ENCODE measurements at regions not wholly inside any gene's neighbourhood (a gene's known extent, or its start where the extent isn't known, plus 50 kb on each side); places are given as distances from the start of the nearest gene placed in this dataset.

DNA sequence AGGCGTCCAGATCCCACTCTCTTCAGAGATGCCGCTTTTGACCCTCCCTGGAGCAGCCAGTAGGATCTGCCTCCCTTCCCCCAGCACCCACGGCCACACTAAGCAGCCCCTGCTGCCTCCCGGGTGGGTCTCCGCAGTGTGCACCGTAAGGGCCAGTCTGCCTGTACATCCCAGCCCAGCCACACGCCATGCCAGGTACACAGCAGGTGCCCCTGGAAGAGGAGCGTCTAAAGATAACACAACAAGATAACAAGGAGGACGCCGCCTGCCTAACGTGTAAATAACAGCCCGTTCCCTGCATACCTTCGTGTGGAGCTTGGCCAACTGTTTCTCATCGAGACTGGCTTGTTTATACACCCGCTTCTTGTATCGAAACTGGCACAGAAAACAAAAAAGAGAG, 139.4 kb downstream of the SHANK2 start:
- no peak for DNase-seq
- intact Hi-C loops (cut with micrococcal nuclease), result no loop called here
- ATAC-seq, result no peak

DNA sequence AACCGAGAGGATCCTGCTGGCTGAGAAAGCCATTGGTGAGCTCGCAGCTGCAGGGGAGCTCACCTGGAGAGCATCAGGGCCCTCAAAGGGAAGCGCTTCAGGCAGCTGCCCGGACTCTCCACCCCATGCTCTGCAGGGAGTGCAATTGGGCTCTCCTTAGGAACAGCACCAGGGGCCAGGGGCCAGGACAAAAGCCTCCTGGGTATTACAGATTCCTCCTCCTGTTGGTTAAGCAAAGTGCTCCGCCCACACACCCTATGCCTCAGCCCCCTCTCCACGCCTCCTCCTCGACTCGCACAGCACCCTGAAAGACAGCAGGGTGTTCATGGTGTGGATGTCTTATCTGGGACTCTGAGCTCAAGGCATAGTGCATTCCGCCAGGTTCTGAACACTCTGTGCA, 139.9 kb downstream of the SHANK2 start:
- DNase-seq (no peak), ATAC-seq (no peak)
- intact Hi-C loops (cut with micrococcal nuclease), result no loop called here

GRCh38 chr11:71109586-71109985, 142.8 kb downstream of the SHANK2 start:
- ATAC-seq (no peak), DNase-seq (no peak)
- intact Hi-C loops (cut with micrococcal nuclease), result no loop called here

DNA sequence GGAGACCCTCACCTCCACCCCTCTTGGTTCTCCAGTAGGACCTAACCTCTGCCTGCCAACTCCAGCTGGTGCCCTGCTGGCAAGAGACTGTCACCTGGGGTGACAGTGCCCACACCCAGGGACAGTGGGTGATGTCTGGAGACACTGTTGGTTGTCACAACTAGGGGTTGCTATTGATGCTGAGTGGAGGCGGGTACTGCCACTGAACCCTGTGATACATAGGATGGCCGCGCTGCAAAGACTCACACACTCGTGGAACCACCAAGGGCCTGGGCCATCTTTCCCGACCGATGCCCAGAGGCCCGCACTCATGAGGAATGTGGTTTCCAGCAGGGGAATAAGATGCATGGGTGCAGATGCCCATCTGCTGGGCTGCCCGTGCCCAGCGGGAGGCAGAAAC, 143.2 kb downstream of the SHANK2 start:
- ATAC-seq (no peak), DNase-seq (no peak)
- intact Hi-C loops (cut with micrococcal nuclease), result no loop called here

DNA sequence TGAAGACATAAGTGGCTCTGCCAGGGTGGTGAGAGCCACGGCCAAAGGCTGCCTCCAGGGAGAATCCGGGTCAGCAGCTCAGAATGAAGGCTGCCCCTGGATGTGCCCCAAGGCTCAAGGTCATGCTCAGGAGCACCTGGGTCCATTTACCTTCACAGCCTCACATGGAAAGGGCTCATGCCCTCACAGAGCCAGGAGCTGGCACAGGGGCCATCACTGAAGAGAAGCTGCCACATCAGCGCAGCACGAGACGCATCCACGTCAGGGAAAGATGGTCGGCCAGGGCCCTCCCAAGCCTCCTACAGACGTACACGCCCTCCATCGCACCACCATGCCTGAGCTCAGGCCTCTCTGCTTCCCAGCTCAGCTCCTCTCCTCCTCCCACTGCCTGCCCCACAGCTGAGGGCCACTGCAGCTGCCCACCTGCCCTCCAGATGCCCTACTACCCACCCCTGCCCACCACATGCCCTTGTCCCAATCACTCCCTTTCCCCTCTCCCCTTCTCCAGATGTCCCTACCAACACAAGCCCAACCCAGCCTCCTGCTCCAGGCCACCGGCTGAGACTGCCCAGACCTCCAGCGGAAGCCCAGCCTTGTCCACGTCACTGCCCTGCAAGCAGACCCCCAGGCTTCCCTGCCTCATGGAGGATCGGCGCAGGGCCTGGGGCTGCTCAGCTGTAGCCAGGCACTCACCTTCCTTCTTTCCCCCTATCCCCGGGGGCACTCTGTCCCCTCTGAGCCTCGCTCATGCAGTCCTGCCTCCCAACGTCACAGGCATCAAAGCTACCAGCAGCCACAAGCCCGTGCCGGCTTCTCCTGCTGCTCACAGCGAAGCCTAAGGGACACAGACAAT, 144.1 kb downstream of the SHANK2 start:
- intact Hi-C loops (cut with micrococcal nuclease), result no loop called here
- ATAC-seq (no peak), DNase-seq (no peak)

DNA sequence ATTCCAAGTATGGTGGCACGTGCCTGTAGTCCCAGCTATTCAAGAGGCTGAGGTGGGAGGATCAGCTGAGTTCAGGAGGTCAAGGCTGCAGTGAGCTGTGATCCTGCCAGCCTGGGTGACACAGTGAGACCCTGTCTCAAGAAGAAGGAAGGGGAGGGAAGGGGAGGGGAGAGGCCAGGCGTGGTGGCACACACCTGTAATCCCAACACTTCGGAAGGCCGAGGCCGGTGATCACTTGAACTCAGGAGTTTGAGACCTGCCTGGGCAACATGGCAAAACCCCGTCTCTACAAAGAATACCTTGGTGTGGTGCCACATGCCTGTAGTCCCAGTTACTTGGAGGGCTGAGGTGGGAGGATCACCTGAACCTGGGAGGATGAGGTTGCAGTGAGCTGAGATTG, 145.7 kb downstream of the SHANK2 start:
- intact Hi-C loops (cut with micrococcal nuclease), result no loop called here
- ATAC-seq (no peak), DNase-seq (no peak)

DNA sequence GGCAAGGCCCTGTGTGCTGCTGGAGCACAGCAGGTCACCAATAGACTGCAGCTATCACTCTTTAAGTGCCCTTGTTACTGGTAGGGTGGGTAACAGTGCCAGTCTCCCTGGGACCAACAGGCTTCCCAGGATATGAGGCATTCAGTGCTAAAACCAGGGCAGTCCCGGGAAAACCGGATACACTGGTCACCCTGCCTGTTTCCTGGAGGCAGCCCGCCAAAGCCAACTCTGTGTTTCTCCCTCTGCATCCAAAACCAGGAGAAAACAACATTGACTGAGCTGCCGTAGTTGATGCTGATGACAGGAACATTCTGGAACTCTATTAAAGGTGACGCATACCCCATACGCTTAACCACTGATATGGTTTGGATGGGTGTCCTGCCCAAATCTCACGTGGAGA, 149.1 kb downstream of the SHANK2 start:
- no peak for DNase-seq
- no peak for ATAC-seq
- intact Hi-C loops (cut with micrococcal nuclease), result no loop called here

DNA sequence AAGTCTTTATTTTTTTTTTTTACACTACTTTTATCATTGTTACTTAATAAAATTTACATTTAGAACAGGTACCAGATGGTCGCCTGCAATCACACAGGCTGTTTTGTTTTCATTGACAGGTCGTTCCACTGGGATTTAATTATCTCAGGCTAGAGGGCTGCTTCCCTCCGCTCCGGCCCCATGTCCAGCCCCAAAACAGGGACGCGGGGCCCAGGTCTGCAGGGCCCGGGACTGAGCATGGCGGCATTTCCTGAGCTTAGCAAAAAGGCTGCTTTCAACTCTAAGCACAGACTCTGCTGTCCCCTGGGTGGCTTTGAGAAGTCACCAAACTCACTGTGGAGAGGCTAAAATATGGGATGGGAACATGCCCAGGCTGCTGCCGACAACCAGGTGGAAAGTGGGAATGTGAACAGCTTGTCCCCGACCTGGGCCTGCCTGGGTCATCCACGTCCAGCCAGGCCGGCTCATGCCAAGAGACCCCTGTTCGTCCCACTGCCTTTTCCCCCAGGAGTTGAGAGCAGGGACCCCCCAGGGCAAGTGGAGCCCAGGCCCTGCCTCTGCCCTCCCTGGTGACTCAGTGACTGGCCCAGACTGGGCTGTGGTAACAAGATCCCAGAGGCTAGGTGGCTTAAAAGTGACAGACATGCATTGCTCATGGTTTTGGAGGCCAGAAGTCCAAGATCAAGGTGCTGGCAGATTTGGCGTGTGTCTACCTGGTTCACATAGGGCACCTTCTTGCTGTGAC, 150.0 kb downstream of the SHANK2 start:
- DNase-seq, result no peak
- intact Hi-C loops (cut with micrococcal nuclease), result no loop called here
- ATAC-seq, result no peak

DNA sequence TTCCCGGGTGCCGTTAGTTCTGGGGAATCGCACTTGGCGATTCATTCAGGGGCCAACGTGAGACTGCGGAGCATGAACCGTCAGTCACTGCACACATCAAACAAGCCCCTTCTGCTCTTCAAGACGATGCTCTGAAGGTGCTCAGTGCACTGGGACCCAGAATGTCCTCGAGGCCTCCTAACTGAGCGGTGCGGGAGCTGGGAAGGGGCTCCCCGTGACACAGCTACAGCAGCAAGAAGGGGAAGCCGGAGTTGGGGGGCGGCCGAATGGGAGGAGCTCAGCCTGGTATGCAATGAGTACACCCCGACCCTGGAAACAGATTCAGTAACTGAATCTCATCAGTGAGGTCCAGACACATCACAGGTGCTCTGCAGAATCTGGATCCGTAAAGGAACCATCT, 150.8 kb downstream of the SHANK2 start:
- intact Hi-C loops (cut with micrococcal nuclease), result no loop called here
- ATAC-seq (no peak), DNase-seq (no peak)

GRCh38 chr11:71101046-71101445, 151.3 kb downstream of the SHANK2 start:
- no peak for ATAC-seq
- no peak for DNase-seq

DNA sequence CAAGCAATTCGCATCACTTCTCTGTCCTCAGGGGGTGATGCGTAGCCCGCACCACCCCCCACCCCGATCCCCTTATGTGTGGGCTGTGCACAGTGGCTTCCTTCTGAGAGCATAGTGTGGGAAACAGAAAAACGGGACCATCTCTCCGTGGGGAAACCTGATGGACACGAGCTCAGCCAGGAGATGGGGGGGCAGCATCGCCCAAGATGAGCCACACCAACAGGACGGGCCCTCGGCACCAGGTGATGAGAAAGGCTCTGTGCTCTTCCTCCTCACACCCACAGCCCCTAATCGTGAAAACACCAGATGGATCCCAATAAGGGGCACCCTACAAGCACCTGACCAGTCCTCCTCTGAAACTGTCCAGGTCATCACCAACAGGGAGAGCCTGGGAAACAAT, 153.6 kb downstream of the SHANK2 start:
- DNase-seq, result no peak
- intact Hi-C loops (cut with micrococcal nuclease), result no loop called here
- ATAC-seq, result no peak

More at GRCh38 chr11:71101046-71101445, 151.3 kb downstream of the SHANK2 start:
- intact Hi-C loops (cut with micrococcal nuclease), result no loop called here

DNA sequence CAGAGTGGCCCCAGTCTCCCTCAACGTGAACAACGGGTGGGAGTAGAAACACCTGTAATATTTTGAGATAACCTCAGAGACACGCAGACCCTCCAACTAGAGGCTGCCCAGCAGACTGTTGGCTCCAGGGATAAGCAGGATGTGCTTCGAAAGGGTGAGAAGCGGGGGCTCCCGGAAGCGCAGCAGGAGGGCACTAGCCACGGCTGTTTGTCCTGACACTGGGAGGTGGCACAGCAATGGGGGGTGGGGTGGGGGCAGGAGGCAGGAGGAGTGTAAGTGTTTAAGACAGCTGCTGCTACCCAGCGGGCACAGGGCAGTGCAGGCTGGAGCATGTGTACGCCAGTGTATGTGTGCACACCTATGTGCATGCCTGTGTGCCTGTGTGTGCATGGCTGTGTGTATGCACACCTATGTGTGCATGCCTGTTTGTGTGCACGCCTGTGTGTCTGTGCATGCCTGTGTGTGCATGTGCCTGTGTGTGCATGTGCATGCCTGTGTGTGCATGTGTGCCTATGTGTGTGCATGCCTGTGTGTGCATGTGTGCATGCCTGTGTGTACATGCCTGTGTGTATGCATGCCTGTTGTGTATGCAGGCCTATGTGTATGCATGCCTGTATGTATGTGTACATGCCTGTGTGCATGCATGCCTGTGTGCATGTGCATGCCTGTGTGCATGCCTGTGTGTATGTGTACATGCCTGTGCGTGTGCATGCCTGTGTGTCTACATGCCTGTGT, 154.7 kb downstream of the SHANK2 start:
- intact Hi-C loops (cut with micrococcal nuclease), result no loop called here
- DNase-seq (no peak), ATAC-seq (no peak)

DNA sequence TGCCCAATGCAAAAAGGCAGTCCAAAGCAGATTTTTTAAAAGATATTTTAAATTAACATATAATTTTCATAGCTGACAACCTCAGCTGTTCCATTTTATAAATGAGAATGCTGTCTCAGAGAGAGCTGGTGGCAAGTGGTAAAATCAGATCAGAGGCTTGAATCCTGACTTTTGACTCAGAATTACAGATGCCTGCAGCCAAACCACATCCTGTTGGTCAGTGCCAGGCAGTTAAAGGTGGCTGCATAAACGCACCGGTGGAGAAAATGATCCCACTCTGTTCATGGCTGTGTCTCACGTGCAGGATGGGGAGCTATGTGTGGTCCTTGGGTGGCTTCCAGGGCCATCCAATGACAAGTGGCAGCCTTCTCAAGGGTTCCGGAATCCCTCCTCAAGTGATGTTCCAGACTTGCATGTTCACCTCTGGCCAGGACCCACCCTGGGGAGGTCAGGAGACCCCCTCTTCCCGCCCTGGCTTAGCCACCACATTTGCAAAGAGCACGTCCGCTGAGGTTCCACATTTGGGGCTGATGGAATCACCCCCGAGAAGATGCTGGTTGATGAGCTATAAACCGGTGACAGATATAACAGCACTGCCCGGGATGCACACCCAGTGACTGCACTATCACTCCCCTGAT, 155.5 kb downstream of the SHANK2 start:
- intact Hi-C loops (cut with micrococcal nuclease), result no loop called here
- no peak for DNase-seq
- no peak for ATAC-seq

DNA sequence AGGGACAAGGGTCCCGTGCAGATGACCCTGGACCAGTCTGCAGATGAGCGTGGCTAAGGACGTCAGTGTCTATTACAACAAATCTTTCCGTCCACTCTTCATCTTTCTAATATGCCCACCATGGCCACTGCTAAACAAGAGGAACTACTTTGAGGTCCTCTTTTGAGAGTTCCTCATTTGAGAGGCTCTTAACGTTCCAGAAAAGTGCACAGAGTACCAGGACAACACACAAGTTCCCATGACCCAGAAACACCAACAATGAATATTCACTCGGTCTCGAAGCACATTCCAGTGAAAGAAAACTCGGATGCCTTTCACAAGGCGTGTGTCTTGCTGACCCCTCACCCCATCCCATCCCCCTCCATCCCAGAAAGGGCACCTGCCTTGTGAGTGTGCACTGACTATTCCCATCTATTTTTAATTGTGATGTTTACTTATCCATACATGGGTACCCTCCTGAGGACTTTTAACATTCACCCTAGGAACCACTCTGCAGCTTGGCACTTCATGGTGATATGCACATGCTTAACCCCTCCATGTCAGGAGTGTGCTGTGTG, 157.0 kb downstream of the SHANK2 start:
- ATAC-seq (no peak), DNase-seq (no peak)
- intact Hi-C loops (cut with micrococcal nuclease), result no loop called here

DNA sequence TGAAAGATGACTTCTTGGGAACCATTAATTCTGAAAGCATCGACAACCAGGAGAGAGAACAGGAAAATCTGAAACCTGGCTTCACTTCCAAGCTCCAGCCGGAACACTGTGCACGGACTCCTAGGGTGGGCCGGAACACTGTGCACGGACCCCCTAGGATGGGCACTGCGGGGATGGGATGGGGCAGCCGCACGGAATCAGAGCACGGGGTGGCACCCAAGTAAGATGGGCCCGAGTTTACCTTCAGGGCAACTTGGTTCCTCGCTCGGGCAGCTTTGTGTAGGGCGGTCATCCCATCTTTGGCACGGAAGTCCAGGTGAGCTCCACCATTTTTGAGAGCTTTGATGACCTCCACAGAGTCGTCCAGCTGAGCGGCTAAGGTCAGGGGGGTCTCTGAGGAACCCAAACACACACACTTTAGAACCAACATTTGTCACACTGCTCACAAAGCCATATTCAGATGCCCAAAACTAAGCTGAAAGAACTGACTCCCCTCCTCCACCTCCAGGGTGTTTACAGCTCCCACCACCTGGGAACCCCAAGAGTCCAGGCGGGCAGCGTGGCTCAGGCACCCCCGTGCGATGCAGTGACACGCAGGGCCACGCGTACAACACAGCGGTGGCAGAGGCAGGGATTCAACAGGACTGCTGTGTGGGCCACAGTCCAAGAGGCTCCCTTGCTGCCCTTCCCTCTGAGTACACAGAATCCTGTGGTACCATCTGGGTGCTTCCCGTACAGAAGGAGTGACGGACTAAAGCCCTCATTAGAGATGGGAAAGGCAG, 157.9 kb downstream of the SHANK2 start:
- DNase-seq (no peak), ATAC-seq (no peak)
- intact Hi-C loops (cut with micrococcal nuclease), result no loop called here

DNA sequence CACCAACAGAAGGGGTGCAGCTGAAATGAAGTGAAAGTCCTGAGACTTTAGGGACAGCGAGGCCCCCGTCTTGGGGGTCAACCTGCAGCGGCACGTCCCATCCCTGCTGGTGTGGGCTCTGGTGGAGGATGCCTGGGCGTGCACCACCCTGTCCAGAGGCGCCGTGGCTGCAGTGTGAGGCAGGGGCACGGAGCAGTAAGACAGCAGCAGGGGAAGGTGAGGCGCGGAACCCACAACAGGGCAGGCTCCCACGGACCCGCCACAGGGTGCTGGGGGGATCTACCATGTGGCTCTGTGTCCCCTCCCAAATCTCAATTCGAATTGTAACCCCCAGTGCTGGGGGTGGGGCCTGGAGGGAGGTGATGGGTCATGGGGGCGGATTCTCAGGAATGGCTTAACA, 158.6 kb downstream of the SHANK2 start:
- DNase-seq (no peak), ATAC-seq (no peak)
- intact Hi-C loops (cut with micrococcal nuclease), result no loop called here

GRCh38 chr11:71091506-71092265, 160.7 kb downstream of the SHANK2 start:
- DNase-seq (no peak), ATAC-seq (no peak)
- intact Hi-C loops (cut with micrococcal nuclease), result no loop called here

DNA sequence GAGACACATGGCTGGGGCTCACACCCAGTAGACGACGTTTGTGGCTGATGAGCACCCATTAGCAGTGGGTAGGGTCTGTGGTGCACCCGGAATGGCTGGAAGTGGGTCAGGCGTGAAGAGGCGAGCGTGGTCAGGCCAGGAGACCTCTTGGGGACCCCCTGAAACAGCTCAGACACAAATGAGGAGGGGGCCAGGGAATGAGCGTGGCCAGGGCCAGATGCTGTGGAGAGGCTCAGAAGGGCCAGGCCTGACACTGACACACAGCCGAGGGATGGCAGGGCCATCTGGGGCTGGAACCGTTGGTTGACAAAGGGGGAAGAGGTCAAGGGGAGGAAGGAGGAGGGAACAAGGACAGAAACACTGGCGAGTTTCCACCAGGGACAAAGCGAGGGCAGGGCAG, 162.8 kb downstream of the SHANK2 start:
- ATAC-seq, result no peak
- intact Hi-C loops (cut with micrococcal nuclease), result no loop called here
- DNase-seq, result no peak
